Stimulated activated effector memory CD8-positive, alpha-beta T cell treated with anti-CD3 and anti-CD28 coated beads, Interleukin-12 subunit alpha, Interleukin-12 subunit beta, amount 100 ng/mL, for 72 hours (primary cell): ENCODE measurements at regions not wholly inside any gene's neighbourhood (a gene's known extent, or its start where the extent isn't known, plus 50 kb on each side); places are given as distances from the start of the nearest gene placed in this dataset.
A peak's percentile ranks its signal among the peaks of the same experiment; 100 is the strongest.

Experiments used
- ATAC-seq: fragments of 150-1000 bp; cut with Tn5 transposase; 2 replicates; pipeline ENCODE4 v1.10.0; 2021
- DNase-seq, 2 donors: peaks; one replicate each; pipeline ENCODE4 v3.0.0; 2021 to 2022; ENCODE audit warnings: low spot score in 2 of 2
- H3K27ac Mint-ChIP-seq: one replicate; pipeline ENCODE4 v1.8.0; 2022; ENCODE audit warnings: mild to moderate bottlenecking, mixed read lengths
- H3K36me3 Mint-ChIP-seq: one replicate; pipeline ENCODE4 v1.8.0; 2022; ENCODE audit warnings: mild to moderate bottlenecking, mixed read lengths
- H3K4me1 Mint-ChIP-seq: one replicate; pipeline ENCODE4 v1.8.0; 2022; ENCODE audit warnings: mixed read lengths
- H3K4me3 Mint-ChIP-seq: one replicate; pipeline ENCODE4 v1.8.0; 2022; ENCODE audit warnings: mild to moderate bottlenecking, mixed read lengths
- H3K9me3 Mint-ChIP-seq: one replicate; pipeline ENCODE4 v1.8.0; 2022; ENCODE audit warnings: mixed read lengths

DNA sequence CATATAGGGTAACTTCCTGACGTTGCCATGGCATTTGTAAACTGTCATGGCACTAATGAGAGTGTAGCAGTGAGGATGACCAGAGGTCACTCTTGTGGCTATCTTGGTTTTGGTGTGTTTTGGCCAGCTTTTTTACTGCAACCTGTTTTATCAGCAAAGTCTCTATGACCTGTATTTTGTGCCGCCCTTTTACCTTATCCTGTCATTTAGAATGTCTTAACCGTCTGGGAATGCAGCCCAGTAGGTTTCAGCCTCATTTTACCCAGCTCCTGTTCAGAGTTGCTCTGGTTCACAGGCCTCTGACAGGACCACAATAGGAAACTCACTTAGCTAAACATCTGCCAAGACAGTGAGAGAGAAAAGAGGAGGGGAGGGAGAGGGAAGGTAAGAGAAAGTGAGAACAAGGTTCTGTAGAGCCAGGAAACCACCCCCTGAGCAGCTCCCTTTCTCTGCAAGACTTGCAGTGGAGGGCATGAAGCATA, 64.8 kb upstream of the PLEKHG3 start:
- Mint-ChIP-seq H3K4me1 (no peaks in the 10 kb centered on the region), H3K27ac (no peak overlapping the region), H3K9me3 (no peaks in the 10 kb centered on the region), H3K36me3 (no peaks in the 10 kb centered on the region), H3K4me3 (no peak overlapping the region)
- DNase-seq (no peak), ATAC-seq (no peak)

DNA sequence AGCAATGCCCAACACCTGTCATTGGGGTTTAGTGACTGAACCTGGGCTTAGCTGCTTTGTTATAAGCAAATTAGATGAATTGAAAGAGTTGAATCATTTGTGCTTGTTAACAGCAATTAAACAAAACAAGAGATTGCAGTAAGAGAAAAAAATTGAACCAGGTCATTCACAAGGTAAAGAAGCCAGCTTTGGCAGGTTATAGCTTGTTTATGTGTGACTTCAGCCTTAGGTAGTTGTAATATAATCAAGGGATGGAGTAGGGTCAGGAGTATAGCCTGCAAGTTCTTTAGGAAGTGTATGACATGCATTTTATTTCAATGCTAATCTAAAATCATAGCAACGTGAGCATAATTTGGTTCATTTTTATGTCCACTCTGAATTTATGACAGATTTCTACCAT, 63.4 kb upstream of the PLEKHG3 start:
- no peaks in the 10 kb centered on the region for H3K4me1 Mint-ChIP-seq
- no peak overlapping the region for H3K27ac Mint-ChIP-seq
- H3K4me3 Mint-ChIP-seq = no peak overlapping the region
- H3K36me3 Mint-ChIP-seq = no peaks in the 10 kb centered on the region
- H3K9me3 Mint-ChIP-seq = no peaks in the 10 kb centered on the region
- no peak for ATAC-seq
- no peak for DNase-seq

DNA sequence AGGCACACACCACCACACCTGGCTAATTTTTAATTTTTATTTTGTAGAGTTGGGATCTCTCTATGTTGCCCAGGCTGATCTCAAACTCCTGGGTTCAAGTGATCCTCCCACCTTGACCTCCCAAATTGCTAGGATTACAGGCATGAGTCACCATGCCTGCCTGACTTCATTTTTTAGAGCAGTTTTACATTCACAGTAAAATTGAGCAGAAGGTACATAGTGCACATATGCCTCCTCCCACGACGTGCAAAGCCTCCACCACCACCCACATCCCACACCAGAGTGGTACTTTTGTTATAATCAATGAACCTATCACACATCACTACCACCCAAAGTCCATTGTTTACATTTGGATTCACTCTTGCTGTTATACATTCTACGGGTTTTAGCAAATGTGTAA, 62.5 kb upstream of the PLEKHG3 start:
- DNase-seq = no peak
- H3K27ac Mint-ChIP-seq = no peak overlapping the region
- H3K36me3 Mint-ChIP-seq = no peaks in the 10 kb centered on the region
- no peak for ATAC-seq
- H3K4me1 Mint-ChIP-seq = no peaks in the 10 kb centered on the region
- H3K9me3 Mint-ChIP-seq = no peaks in the 10 kb centered on the region
- no peak overlapping the region for H3K4me3 Mint-ChIP-seq

DNA sequence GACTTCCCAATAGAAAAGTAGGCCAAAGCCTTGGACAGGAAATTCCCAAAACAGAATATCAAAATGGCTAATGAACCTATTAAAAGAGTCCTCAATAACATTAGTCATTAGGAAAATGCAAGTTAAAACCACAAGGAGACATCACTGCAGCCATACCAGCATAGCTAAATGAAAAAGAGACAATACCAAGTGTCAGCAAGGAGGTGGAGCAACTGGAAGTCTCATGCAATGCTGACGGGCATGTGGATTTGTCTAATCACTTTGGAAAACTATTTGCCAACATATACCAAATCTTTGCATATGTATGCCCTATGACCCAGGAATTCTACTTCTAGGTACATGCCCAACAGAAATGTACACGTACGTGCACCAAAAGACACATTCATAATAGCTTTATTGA, 60.5 kb upstream of the PLEKHG3 start:
- no peaks in the 10 kb centered on the region for H3K4me1 Mint-ChIP-seq
- no peaks in the 10 kb centered on the region for H3K9me3 Mint-ChIP-seq
- DNase-seq (no peak), ATAC-seq (no peak)
- H3K27ac Mint-ChIP-seq = no peak overlapping the region
- no peaks in the 10 kb centered on the region for H3K36me3 Mint-ChIP-seq
- no peak overlapping the region for H3K4me3 Mint-ChIP-seq

DNA sequence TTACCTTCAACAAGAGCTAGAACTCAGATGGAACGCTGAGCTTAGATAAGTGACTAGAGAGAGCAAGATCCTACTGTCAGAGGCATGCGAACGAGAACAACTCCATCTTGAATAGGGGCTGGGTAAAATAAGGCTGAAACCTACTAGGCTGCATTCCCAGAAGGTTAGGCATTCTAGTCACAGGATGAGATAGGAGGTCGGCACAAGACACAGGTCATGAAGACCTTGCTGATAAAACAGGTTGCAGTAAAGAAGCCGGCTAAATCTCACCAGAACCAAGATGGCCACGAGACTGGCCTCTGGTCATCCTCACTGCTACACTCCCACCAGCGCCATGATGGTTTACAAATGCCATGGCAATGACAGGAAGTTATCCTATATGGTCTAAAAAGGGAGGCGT, 59.6 kb upstream of the PLEKHG3 start:
- Mint-ChIP-seq H3K4me3 (no peak overlapping the region), H3K9me3 (no peaks in the 10 kb centered on the region), H3K27ac (no peak overlapping the region), H3K4me1 (no peaks in the 10 kb centered on the region), H3K36me3 (no peaks in the 10 kb centered on the region)
- ATAC-seq (no peak), DNase-seq (no peak)

DNA sequence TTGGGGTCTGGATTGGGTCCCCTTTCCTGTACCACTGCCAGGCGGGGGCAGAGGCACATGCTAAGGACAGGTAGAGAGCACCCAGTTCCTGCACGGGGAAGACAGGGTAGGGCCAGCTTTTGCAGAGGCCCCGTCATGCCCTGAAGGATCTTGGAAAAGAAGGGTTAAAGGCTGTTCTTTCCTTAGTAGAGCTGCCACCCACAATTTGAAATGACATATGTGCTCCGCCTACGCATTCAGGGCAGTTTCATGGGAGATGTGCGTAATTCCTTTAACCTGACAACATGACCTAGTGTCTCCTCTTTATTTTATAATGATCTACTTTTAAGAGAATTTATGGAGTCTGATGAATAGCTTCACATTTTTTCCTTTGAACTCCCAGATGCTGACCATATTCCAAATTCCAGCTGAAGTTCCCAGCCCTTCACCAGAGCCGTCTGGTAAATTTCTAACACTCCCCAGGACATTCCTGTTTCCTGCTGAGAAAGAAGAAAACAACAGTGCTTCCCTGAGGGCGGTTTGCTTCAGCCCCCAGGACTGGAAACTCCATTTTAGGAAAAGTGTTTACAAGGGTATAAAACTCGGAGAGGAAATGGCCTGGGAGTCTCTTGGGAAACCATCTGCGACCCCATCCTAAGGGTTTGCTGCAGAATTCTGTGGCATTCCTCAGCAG, 58.9 kb upstream of the PLEKHG3 start:
- DNase-seq (no peak), ATAC-seq (no peak)
- H3K27ac Mint-ChIP-seq = no peak overlapping the region
- H3K4me3 Mint-ChIP-seq = no peak overlapping the region
- H3K4me1 Mint-ChIP-seq = no peaks in the 10 kb centered on the region
- no peaks in the 10 kb centered on the region for H3K36me3 Mint-ChIP-seq
- H3K9me3 Mint-ChIP-seq = no peaks in the 10 kb centered on the region

DNA sequence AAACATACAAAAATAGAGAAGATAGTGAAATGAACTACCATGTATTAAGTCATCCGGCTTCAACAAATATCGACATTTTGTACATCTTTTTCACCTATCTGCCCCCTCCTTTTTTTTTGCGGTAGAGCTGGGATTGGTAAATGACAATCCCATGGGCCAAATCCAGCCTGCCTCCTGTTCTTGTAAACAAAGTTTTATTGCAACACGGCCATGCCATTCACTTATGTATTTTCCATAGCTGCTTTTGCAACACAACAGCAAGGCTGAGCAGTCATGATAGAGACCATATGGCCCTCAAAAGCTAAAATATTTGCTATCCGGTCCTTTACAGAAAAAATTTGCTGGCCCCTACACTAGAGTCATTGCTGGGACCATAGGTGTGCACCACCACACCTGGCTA, 58.1 kb upstream of the PLEKHG3 start:
- Mint-ChIP-seq H3K36me3 (no peaks in the 10 kb centered on the region), H3K9me3 (no peaks in the 10 kb centered on the region), H3K4me3 (no peak overlapping the region), H3K4me1 (no peaks in the 10 kb centered on the region), H3K27ac (no peak overlapping the region)
- ATAC-seq (no peak), DNase-seq (no peak)

DNA sequence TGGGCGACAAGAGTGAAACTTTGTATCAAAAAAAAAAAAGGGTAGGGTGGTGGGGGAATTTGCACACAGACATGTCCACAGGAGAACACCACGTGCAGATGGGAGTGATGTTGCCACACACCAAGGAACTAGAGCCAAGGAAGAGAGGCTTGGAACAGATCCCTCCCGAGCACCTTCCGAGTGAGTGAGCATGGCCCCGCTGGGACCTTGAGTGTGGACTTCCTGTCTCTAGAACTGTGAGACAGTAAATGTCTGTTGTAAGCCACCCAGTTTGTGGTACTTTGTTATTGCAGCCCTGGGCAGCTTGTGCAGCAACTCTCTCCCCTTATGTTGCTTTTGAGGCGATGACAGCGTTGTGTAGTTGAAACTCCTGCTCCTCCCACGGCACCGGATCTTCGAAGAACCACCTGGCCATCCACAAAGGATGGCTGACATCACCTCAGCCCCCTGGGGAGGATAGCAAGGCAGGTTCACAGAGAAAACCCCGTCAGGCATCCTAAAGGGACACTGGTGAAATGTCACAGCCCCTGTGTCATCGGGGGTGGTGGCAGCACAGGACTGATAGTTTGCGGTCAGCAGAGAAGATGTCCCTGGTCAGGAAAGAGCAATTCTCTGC, 54.7 kb upstream of the PLEKHG3 start:
- Mint-ChIP-seq H3K4me1 (peaks cover 7% of the 10 kb centered on the region), H3K27ac (no peak overlapping the region), H3K36me3 (no peaks in the 10 kb centered on the region), H3K9me3 (no peaks in the 10 kb centered on the region), H3K4me3 (no peak overlapping the region)
- no peak for DNase-seq
- ATAC-seq = no peak

DNA sequence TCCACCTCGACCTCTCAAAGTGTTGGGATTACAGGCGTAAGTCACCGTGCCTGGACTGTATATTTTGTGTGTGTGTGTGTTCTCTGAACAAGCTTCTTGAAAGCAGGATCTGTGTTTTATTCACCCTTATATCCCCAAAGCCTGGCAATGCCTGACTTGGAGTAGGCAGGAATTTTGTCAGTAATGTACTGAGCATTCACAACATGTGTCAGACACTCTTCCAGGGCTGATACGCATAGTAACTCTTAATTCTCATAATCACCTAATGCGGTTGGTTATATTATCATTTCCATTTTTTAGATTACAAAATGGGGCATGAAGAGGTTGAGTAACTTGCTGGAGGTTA, 50.4 kb upstream of the PLEKHG3 start:
- ATAC-seq = no peak
- no peak for DNase-seq
- Mint-ChIP-seq H3K27ac (no peak overlapping the region), H3K4me1 (peaks cover 11% of the 10 kb centered on the region), H3K9me3 (no peaks in the 10 kb centered on the region), H3K4me3 (no peak overlapping the region), H3K36me3 (no peaks in the 10 kb centered on the region)

DNA sequence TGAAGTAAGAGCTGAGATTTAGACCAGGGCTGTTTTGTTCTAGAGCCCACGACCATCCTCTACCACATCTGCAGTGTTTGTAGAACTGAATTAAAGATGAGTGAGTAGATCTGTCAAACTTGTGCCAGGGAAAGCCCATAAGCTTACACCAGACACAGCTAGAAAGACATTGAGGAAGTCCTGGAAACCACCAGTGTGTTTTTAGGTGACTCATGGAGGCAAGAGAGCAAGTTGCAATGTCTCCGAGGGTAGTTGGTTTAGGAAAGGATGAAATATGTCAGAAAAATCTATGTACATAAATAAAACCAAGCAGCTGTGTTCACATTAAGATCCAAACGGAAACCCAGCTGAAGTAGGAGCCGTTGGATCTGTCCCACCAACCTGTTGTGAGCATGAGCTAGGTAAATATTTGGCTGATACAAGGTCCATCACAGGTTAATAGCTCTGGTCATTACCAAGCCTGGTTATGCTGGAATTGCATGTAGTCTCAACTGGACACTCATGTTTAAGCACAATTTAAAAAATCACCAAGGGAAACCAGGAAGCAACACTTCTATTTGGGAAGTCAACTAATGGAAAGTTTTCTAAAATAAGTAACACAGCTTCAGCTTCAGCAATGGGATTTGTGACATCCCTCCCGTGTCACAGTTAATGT, 49.9 kb upstream of the PLEKHG3 start:
- Mint-ChIP-seq H3K4me3 (no peak overlapping the region), H3K36me3 (no peaks in the 10 kb centered on the region), H3K9me3 (no peaks in the 10 kb centered on the region), H3K27ac (no peak overlapping the region), H3K4me1 (peaks cover 16% of the 10 kb centered on the region)
- DNase-seq (no peak), ATAC-seq (peak; percentile 83)
